ENCODE measurements at regions not wholly inside any gene's neighbourhood (a gene's known extent, or its start where the extent isn't known, plus 50 kb on each side); places are given as distances from the start of the nearest gene placed in this dataset.

GRCh38 chr22:49169074-49169744, 658.5 kb downstream of the BRD1 start:
- no peak for TF ChIP-seq CTCF (conservative IDR thresholded peaks at IDR 0.05; ENCODE audit: low read length)
- no peak for TF ChIP-seq EZH2phosphoT487 (IDR thresholded peaks at IDR 0.05; ENCODE audit: borderline replicate concordance)
